Panc1 (cell line): ENCODE measurements at regions not wholly inside any gene's neighbourhood (a gene's known extent, or its start where the extent isn't known, plus 50 kb on each side); places are given as distances from the start of the nearest gene placed in this dataset.
A peak's percentile ranks its signal among the peaks of the same experiment; 100 is the strongest.
"Not testable (repeated sequence)": the region's sequence is repeated elsewhere in the genome, so short reads cannot be mapped to it uniquely, and the experiment has no call there.

Experiments
- ATAC-seq: fragments of 200-7000 bp; cut with Tn5 transposase; 2 replicates; pipeline ENCODE4 v1.9.1; 2020; ENCODE audit warnings: mild to moderate bottlenecking, moderate library complexity
- BruUV-seq: library from RNA; stranded (reverse); fragments of 400-500 nt; replicated peaks from 2 replicates; lab custom pipeline; 2021; lab: Mats Ljungman, UMichigan
- CTCF ChIA-PET: fragments of 300-600 bp; sonication (Branson Sonifier 250); formaldehyde crosslinking; loops from one replicate; lab custom pipeline; 2022; ENCODE audit warnings: antibody characterized with exemption; lab: Charles Lee
- POLR2A ChIA-PET: fragments of 300-600 bp; sonication (Branson Sonifier 250); formaldehyde crosslinking; loops from one replicate; lab custom pipeline; 2022; ENCODE audit warnings: antibody characterized with exemption; lab: Charles Lee
- DNase-seq: peaks from one replicate; pipeline ENCODE4 v3.0.0-alpha.2; 2010; ENCODE audit warnings: low read depth, low spot score
- H3K27ac ChIP-seq: 2 replicates; pipeline ENCODE4 v1.5.1; 2011; ENCODE audit warnings: mild to moderate bottlenecking, low read length, inconsistent platforms
- H3K27me3 ChIP-seq: fragments of 200-500 bp; sonication (Bioruptor generic); 2 replicates; pipeline ENCODE4 v1.6.0; 2014; ENCODE audit warnings: low read length, inconsistent platforms; ENCODE audit not compliant: control insufficient read depth, insufficient read depth
- H3K36me3 ChIP-seq: fragments of 200-500 bp; sonication (Bioruptor generic); 2 replicates; pipeline ENCODE4 v1.5.1; 2014; ENCODE audit warnings: inconsistent platforms, mild to moderate bottlenecking, low read length, moderate library complexity; ENCODE audit not compliant: control insufficient read depth, insufficient read depth
- H3K4me1 ChIP-seq: 2 replicates; pipeline ENCODE4 v1.5.1; 2011; ENCODE audit warnings: inconsistent platforms, mild to moderate bottlenecking, low read length, moderate library complexity; ENCODE audit not compliant: control insufficient read depth, insufficient read depth
- H3K4me3 ChIP-seq, 2 experiments: 2 replicates each; pipeline ENCODE4 v1.5.1; 2011 to 2012; ENCODE audit warnings: low read depth in 2 of 2, low read length in 2 of 2, mild to moderate bottlenecking in 2 of 2, inconsistent platforms in 1 of 2, moderate library complexity in 1 of 2
- H3K9me3 ChIP-seq: fragments of 200-500 bp; sonication (Bioruptor generic); 2 replicates; pipeline ENCODE4 v1.5.1; 2014; ENCODE audit warnings: low read depth, mild to moderate bottlenecking, inconsistent platforms, low read length, moderate library complexity; ENCODE audit not compliant: control insufficient read depth, insufficient read depth
- POLR2AphosphoS5 ChIP-seq: IDR thresholded peaks from 2 replicates; pipeline ENCODE4 v1.6.1; 2012; ENCODE audit warnings: mild to moderate bottlenecking, low read depth, low read length, moderate library complexity
- SIN3A ChIP-seq: IDR thresholded peaks from 2 replicates; pipeline ENCODE4 v1.6.1; 2012; ENCODE audit warnings: low read depth, mild to moderate bottlenecking, low read length, moderate library complexity, borderline replicate concordance; ENCODE audit not compliant: insufficient read depth
- in situ Hi-C: cut with HindIII; loops from 2 replicates; pipeline ENCODE4 v1.10.0; 2016; ENCODE audit warnings: low sequenced_read_pairs, low pct_unique_long_range_greater_than_20kb
- intact Hi-C: fragments of 100-400 bp; cut with micrococcal nuclease; formaldehyde crosslinking; loops from one replicate; pipeline ENCODE4 v1.10.0; 2022; ENCODE audit not compliant: unreplicated experiment
- TF ChIP-seq, protein P1 (sequence below): fragments of 450-650 bp; IDR thresholded peaks from 2 replicates; pipeline ENCODE4 v1.5.1; 2017; ENCODE audit warnings: mild to moderate bottlenecking
- TF ChIP-seq, protein P2 (sequence below), 2 experiments: IDR thresholded peaks; 2 replicates each; pipeline ENCODE4 v1.6.1; 2011 to 2012; ENCODE audit warnings: low read depth in 2 of 2, control low read depth in 1 of 2, low read length in 1 of 2, mild to moderate bottlenecking in 1 of 2, moderate library complexity in 1 of 2; ENCODE audit not compliant: insufficient read depth in 1 of 2

GRCh38 chr2:189982780-189983394 lies 79.6 kb downstream of the MSTN start:
- Histone ChIP-seq H3K9me3 (peaks cover 29% of the 10 kb centered on the region), H3K4me1 (no peaks in the 10 kb centered on the region), H3K27ac (no peak overlapping the region), H3K36me3 (no peaks in the 10 kb centered on the region; the same call in 1 of the 2 replicates), H3K4me3 (no peak overlapping the region), H3K27me3 (no peaks in the 10 kb centered on the region)
- in situ Hi-C loops = no loop called here
- TF ChIP-seq POLR2AphosphoS5 (no peak), SIN3A (no peak)
- TF ChIP-seq, protein P1, sequence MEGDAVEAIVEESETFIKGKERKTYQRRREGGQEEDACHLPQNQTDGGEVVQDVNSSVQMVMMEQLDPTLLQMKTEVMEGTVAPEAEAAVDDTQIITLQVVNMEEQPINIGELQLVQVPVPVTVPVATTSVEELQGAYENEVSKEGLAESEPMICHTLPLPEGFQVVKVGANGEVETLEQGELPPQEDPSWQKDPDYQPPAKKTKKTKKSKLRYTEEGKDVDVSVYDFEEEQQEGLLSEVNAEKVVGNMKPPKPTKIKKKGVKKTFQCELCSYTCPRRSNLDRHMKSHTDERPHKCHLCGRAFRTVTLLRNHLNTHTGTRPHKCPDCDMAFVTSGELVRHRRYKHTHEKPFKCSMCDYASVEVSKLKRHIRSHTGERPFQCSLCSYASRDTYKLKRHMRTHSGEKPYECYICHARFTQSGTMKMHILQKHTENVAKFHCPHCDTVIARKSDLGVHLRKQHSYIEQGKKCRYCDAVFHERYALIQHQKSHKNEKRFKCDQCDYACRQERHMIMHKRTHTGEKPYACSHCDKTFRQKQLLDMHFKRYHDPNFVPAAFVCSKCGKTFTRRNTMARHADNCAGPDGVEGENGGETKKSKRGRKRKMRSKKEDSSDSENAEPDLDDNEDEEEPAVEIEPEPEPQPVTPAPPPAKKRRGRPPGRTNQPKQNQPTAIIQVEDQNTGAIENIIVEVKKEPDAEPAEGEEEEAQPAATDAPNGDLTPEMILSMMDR = peak; percentile 62
- TF ChIP-seq, protein P2, sequence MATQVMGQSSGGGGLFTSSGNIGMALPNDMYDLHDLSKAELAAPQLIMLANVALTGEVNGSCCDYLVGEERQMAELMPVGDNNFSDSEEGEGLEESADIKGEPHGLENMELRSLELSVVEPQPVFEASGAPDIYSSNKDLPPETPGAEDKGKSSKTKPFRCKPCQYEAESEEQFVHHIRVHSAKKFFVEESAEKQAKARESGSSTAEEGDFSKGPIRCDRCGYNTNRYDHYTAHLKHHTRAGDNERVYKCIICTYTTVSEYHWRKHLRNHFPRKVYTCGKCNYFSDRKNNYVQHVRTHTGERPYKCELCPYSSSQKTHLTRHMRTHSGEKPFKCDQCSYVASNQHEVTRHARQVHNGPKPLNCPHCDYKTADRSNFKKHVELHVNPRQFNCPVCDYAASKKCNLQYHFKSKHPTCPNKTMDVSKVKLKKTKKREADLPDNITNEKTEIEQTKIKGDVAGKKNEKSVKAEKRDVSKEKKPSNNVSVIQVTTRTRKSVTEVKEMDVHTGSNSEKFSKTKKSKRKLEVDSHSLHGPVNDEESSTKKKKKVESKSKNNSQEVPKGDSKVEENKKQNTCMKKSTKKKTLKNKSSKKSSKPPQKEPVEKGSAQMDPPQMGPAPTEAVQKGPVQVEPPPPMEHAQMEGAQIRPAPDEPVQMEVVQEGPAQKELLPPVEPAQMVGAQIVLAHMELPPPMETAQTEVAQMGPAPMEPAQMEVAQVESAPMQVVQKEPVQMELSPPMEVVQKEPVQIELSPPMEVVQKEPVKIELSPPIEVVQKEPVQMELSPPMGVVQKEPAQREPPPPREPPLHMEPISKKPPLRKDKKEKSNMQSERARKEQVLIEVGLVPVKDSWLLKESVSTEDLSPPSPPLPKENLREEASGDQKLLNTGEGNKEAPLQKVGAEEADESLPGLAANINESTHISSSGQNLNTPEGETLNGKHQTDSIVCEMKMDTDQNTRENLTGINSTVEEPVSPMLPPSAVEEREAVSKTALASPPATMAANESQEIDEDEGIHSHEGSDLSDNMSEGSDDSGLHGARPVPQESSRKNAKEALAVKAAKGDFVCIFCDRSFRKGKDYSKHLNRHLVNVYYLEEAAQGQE (IDR thresholded peaks at IDR 0.05; ENCODE audit: insufficient read depth in 1 of 2, low read depth in 2 of 2, low read length in 1 of 2) = no peak
- DNase-seq (no peak), ATAC-seq (peak; percentile 45; the same call in 1 of the 2 replicates)
- intact Hi-C loops = no loop called here
- BruUV-seq = no TSS peak
- POLR2A ChIA-PET = no interaction called here
- CTCF ChIA-PET = no interaction called here

GRCh38 chr2:189982087-189982486 lies 80.4 kb downstream of the MSTN start:
- TF ChIP-seq POLR2AphosphoS5 (no peak), SIN3A (no peak)
- DNase-seq (no peak), ATAC-seq (no peak)
- H3K27me3 ChIP-seq = no peaks in the 10 kb centered on the region
- in situ Hi-C loops (no loop called here), intact Hi-C loops (no loop called here)
- BruUV-seq = no TSS peak
- H3K4me1 ChIP-seq = no peaks in the 10 kb centered on the region
- no peak overlapping the region for H3K27ac ChIP-seq
- ChIA-PET POLR2A (no interaction called here), CTCF (interaction anchor here (0.6 kb wide), 1 partner anchor 70 kb away, joined by 3 read pairs; no protein-coding TSS in a partner anchor)
- H3K36me3 ChIP-seq = no peaks in the 10 kb centered on the region
- H3K9me3 ChIP-seq = peaks cover 29% of the 10 kb centered on the region
- H3K4me3 ChIP-seq = no peak overlapping the region

- intact Hi-C loops, in situ Hi-C loops, H3K27me3 ChIP-seq, POLR2A ChIA-PET, H3K36me3 ChIP-seq, ATAC-seq, H3K27ac ChIP-seq, BruUV-seq, H3K9me3 ChIP-seq, H3K4me3 ChIP-seq, DNase-seq, H3K4me1 ChIP-seq: not testable (repeated sequence)
- CTCF ChIA-PET = interaction anchor here (0.5 to 0.6 kb wide), 2 partner anchors 9 to 112 kb away, joined by 3 read pairs; no protein-coding TSS in a partner anchor
These were observed 86.0 kb downstream of the MSTN start for GRCh38 chr2:189976488-189976887.
